HG03025 (cell line): ENCODE measurements at regions not wholly inside any gene's neighbourhood (a gene's known extent, or its start where the extent isn't known, plus 50 kb on each side); places are given as distances from the start of the nearest gene placed in this dataset.
A peak's percentile ranks its signal among the peaks of the same experiment; 100 is the strongest.

Experiments
- ATAC-seq: cut with Tn5 transposase; IDR thresholded peaks from one replicate; pipeline ENCODE4 v1.9.1; 2021; ENCODE audit warnings: mild to moderate bottlenecking, moderate library complexity; ENCODE audit not compliant: unreplicated experiment, low FRiP score

- no peak for ATAC-seq
Observed at GRCh38 chr12:87704374-87704773, 324.8 kb downstream of the C12orf50 start.

- ATAC-seq = no peak
Observed at GRCh38 chr12:87690236-87690810, 338.9 kb downstream of the C12orf50 start.

- ATAC-seq = no peak
Observed at GRCh38 chr12:87689196-87689595, 340.0 kb downstream of the C12orf50 start.

GRCh38 chr12:87687362-87687761, 341.8 kb downstream of the C12orf50 start:
- no peak for ATAC-seq

GRCh38 chr12:87685696-87686095, 343.5 kb downstream of the C12orf50 start:
- no peak for ATAC-seq

- ATAC-seq = no peak
Observed at GRCh38 chr12:87679251-87679650, 349.9 kb downstream of the C12orf50 start.

GRCh38 chr12:87678453-87678852, 350.7 kb downstream of the C12orf50 start:
- ATAC-seq = no peak

- no peak for ATAC-seq
Observed at GRCh38 chr12:87676731-87677130, 352.5 kb downstream of the C12orf50 start.

- no peak for ATAC-seq
Observed at GRCh38 chr12:87671757-87672156, 357.4 kb downstream of the C12orf50 start.

GRCh38 chr12:87670448-87670847, 358.8 kb downstream of the C12orf50 start:
- no peak for ATAC-seq

- no peak for ATAC-seq
Observed at GRCh38 chr12:87667378-87667777, 361.8 kb downstream of the C12orf50 start.

GRCh38 chr12:87661786-87662377, 367.3 kb downstream of the C12orf50 start:
- peak; percentile 87 for ATAC-seq

GRCh38 chr12:87660987-87661774, 368.0 kb downstream of the C12orf50 start:
- no peak for ATAC-seq

GRCh38 chr12:87660291-87660690, 368.9 kb downstream of the C12orf50 start:
- no peak for ATAC-seq

- no peak for ATAC-seq
Observed at GRCh38 chr12:87656311-87656710, 372.9 kb downstream of the C12orf50 start.

- no peak for ATAC-seq
Observed at GRCh38 chr12:87651670-87652425, 377.4 kb downstream of the C12orf50 start.

- no peak for ATAC-seq
Observed at GRCh38 chr12:87642245-87642644, 387.0 kb downstream of the C12orf50 start.

- no peak for ATAC-seq
Observed at GRCh38 chr12:87618199-87618598, 411.0 kb downstream of the C12orf50 start.

GRCh38 chr12:87612996-87613395, 416.2 kb downstream of the C12orf50 start:
- no peak for ATAC-seq

- ATAC-seq = no peak
Observed at GRCh38 chr12:87608321-87608720, 420.9 kb downstream of the C12orf50 start.

GRCh38 chr12:87603727-87604126, 425.5 kb downstream of the C12orf50 start:
- no peak for ATAC-seq
